ENCODE measurements at regions not wholly inside any gene's neighbourhood (a gene's known extent, or its start where the extent isn't known, plus 50 kb on each side); places are given as distances from the start of the nearest gene placed in this dataset.
A peak's percentile ranks its signal among the peaks of the same experiment; 100 is the strongest.

GRCh38 chr4:18566970-18567799, 545.6 kb upstream of the LCORL start:
- Mint-ChIP-seq H3K4me3 (no peak overlapping the region), H3K4me1 (no peaks in the 10 kb centered on the region), H3K27me3 (ENCODE audit: low read depth in 3 of 3) (peaks cover 0 to 3% (median 2%) of the 10 kb centered on the region in 3 donors), H3K27ac (no peak overlapping the region), H3K36me3 (no peaks in the 10 kb centered on the region), H3K9me3 (peaks cover 0 to 11% (median 0%) of the 10 kb centered on the region in 6 donors)
- no peak for DNase-seq

- no peak overlapping the region for H3K4me3 Mint-ChIP-seq
- peaks cover 0 to 12% (median 1%) of the 10 kb centered on the region in 6 donors for H3K9me3 Mint-ChIP-seq
- H3K27ac Mint-ChIP-seq: no peak overlapping the region
- no peak for DNase-seq
- H3K27me3 Mint-ChIP-seq (ENCODE audit: low read depth in 3 of 3): peaks cover 0 to 5% (median 2%) of the 10 kb centered on the region in 3 donors
- no peaks in the 10 kb centered on the region for H3K36me3 Mint-ChIP-seq
- no peaks in the 10 kb centered on the region for H3K4me1 Mint-ChIP-seq
These were observed 537.9 kb upstream of the LCORL start for GRCh38 chr4:18559492-18559891.

GRCh38 chr4:18556402-18556801, 534.8 kb upstream of the LCORL start:
- Mint-ChIP-seq H3K27me3 (ENCODE audit: low read depth in 3 of 3) (peaks cover 0 to 5% (median 2%) of the 10 kb centered on the region in 3 donors), H3K4me3 (no peak overlapping the region), H3K9me3 (peaks cover 0 to 6% (median 4%) of the 10 kb centered on the region in 6 donors), H3K27ac (no peak overlapping the region), H3K4me1 (no peaks in the 10 kb centered on the region), H3K36me3 (no peaks in the 10 kb centered on the region)
- DNase-seq: no peak

GRCh38 chr4:18540349-18540748, 518.8 kb upstream of the LCORL start:
- H3K9me3 Mint-ChIP-seq: peaks cover 0 to 10% (median under 1%) of the 10 kb centered on the region in 6 donors
- H3K27ac Mint-ChIP-seq: no peak overlapping the region
- no peaks in the 10 kb centered on the region for H3K4me1 Mint-ChIP-seq
- H3K27me3 Mint-ChIP-seq (ENCODE audit: low read depth in 3 of 3): no peaks in the 10 kb centered on the region
- DNase-seq: no peak
- H3K4me3 Mint-ChIP-seq: no peak overlapping the region
- H3K36me3 Mint-ChIP-seq: no peaks in the 10 kb centered on the region

GRCh38 chr4:18538121-18538520, 516.6 kb upstream of the LCORL start:
- H3K27ac Mint-ChIP-seq: no peak overlapping the region
- DNase-seq: no peak
- H3K36me3 Mint-ChIP-seq: no peaks in the 10 kb centered on the region
- H3K9me3 Mint-ChIP-seq: peaks cover 0 to 3% (median 0%) of the 10 kb centered on the region in 6 donors
- no peak overlapping the region for H3K4me3 Mint-ChIP-seq
- peaks cover 0 to 2% (median 0%) of the 10 kb centered on the region in 3 donors for H3K27me3 Mint-ChIP-seq (ENCODE audit: low read depth in 3 of 3)
- H3K4me1 Mint-ChIP-seq: no peaks in the 10 kb centered on the region

GRCh38 chr4:18536428-18536827, 514.9 kb upstream of the LCORL start:
- Mint-ChIP-seq H3K27me3 (ENCODE audit: low read depth in 3 of 3) (peaks cover 0 to 2% (median 0%) of the 10 kb centered on the region in 3 donors), H3K4me3 (peak overlapping the region in 1 of 5 donors; percentile 10), H3K27ac (no peak overlapping the region), H3K36me3 (no peaks in the 10 kb centered on the region), H3K9me3 (peaks cover 0 to 2% (median 0%) of the 10 kb centered on the region in 6 donors), H3K4me1 (no peaks in the 10 kb centered on the region)
- DNase-seq: no peak

DNA sequence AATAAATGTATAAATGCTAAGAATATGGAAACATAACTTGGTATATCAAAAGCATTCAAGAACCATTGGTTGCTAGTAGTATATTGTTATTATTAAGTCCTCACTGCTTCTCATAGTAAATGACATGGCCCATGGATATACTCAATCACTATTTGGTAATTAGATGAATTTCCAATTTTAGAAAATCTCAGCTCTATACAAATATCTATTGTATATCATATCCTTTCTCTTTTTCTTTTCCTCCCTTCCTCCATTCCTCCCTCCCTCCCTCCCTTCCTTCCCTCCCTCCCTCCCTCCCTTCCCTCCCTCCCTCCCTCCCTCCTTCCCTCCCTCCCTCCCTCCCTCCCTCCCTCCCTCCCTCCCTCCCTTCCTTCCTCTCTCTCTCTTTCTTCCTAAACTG, 514.4 kb upstream of the LCORL start:
- Mint-ChIP-seq H3K4me3 (no peak overlapping the region), H3K36me3 (no peaks in the 10 kb centered on the region), H3K9me3 (peaks cover 0 to 2% (median 0%) of the 10 kb centered on the region in 6 donors), H3K4me1 (no peaks in the 10 kb centered on the region), H3K27me3 (ENCODE audit: low read depth in 3 of 3) (peaks cover 0 to 2% (median 0%) of the 10 kb centered on the region in 3 donors), H3K27ac (no peak overlapping the region)
- DNase-seq: no peak

DNA sequence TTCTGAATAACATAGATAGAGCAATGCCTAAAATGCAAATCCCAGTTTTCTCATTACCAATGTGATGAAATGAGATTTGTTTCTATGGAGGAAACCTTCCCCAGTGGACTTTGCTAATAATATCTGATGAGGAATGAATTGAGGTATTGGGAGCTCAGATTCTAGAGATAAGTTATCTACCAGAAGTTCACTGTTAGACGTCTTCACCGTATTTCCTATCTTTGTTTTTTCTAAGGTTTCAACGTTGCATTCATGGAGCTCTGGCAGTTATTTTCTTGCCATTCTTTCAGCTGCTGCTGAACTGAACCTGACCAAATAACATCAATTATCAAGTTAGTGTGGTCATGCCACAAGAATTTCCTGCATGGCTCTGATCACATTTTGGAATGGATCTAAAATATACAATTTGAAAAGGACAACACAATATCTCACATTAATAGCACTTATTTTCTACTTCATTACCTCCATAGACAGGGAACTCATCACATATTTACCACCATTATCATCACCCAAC, 511.8 kb upstream of the LCORL start:
- Mint-ChIP-seq H3K9me3 (peaks cover 0 to 3% (median 0%) of the 10 kb centered on the region in 6 donors), H3K27ac (no peak overlapping the region), H3K36me3 (no peaks in the 10 kb centered on the region), H3K4me3 (no peak overlapping the region), H3K27me3 (ENCODE audit: low read depth in 3 of 3) (peaks cover 0 to 2% (median 0%) of the 10 kb centered on the region in 3 donors), H3K4me1 (no peaks in the 10 kb centered on the region)
- DNase-seq: no peak

DNA sequence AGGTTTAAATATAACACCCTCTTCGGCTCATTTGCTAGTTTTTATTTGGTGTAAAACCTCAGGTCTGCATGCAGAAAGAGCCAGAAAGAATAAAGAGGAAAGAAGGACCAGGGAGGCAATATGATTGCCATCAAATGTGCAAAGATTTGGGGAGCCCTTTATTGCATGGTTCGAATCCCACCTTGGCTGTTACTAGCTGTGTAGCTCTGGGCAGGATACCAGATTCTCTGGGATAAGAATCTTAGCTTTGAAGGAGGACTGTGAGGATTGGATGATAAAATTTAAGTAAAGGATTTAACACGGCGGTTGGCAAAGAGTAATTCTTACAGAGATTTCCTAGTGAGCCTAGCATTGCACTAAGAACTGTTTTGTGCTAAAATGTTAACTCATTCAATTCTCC, 510.2 kb upstream of the LCORL start:
- no peak overlapping the region for H3K4me3 Mint-ChIP-seq
- H3K36me3 Mint-ChIP-seq: no peaks in the 10 kb centered on the region
- H3K4me1 Mint-ChIP-seq: no peaks in the 10 kb centered on the region
- peaks cover 0 to 5% (median 0%) of the 10 kb centered on the region in 6 donors for H3K9me3 Mint-ChIP-seq
- no peak overlapping the region for H3K27ac Mint-ChIP-seq
- peaks cover 0 to 4% (median 0%) of the 10 kb centered on the region in 3 donors for H3K27me3 Mint-ChIP-seq (ENCODE audit: low read depth in 3 of 3)
- no peak for DNase-seq

- DNase-seq: no peak
- Mint-ChIP-seq H3K4me3 (no peak overlapping the region), H3K27me3 (ENCODE audit: low read depth in 3 of 3) (peaks cover 0 to 4% (median 0%) of the 10 kb centered on the region in 3 donors), H3K36me3 (no peaks in the 10 kb centered on the region), H3K9me3 (peaks cover 0 to 15% (median 0%) of the 10 kb centered on the region in 6 donors), H3K27ac (no peak overlapping the region), H3K4me1 (no peaks in the 10 kb centered on the region)
These were observed 507.9 kb upstream of the LCORL start for GRCh38 chr4:18529482-18529881.

DNA sequence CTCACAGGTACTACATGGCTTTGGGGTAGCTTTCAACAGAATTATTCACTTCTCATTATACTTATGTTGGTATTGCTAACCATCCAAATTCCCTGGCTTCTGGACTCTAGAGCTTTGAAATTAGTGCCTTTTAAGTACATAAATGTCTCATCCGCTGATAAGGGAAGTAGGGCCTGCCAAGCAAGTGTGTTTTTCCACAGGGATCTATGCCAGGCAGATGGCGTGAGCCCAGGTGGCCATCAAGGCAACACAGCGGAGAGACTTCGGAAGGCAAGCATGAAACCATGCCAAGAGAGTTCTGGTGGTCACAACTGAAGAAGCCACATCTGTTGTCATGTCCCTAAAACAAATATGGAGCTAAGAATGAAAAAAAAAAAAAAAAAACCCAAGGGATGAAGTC, 503.1 kb upstream of the LCORL start:
- DNase-seq: no peak
- no peak overlapping the region for H3K27ac Mint-ChIP-seq
- H3K27me3 Mint-ChIP-seq (ENCODE audit: low read depth in 3 of 3): peaks cover 0 to 2% (median 0%) of the 10 kb centered on the region in 3 donors
- H3K9me3 Mint-ChIP-seq: peaks cover 0 to 15% (median 0%) of the 10 kb centered on the region in 6 donors
- no peaks in the 10 kb centered on the region for H3K36me3 Mint-ChIP-seq
- no peak overlapping the region for H3K4me3 Mint-ChIP-seq
- H3K4me1 Mint-ChIP-seq: no peaks in the 10 kb centered on the region

DNA sequence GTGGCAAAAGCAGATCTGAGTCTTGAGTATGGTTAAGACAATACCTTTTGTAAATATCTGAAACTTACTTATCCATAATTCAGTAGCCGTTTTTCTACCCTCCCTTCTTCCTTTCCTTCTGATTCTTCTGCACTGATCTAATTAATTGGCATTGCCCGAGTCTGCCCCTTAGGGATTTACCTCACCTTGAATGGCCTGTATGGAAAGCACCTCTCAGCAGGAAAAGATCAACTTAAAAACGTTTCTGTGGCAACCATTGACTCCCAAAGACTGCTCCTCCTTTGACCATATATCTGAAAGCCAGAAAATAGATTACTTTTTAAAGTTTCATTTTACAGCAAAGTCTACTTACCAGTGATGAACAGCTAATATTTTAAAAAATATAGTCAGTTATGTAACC, 496.5 kb upstream of the LCORL start:
- Mint-ChIP-seq H3K27ac (no peak overlapping the region), H3K9me3 (peaks cover 0 to 10% (median 3%) of the 10 kb centered on the region in 6 donors), H3K36me3 (no peaks in the 10 kb centered on the region), H3K4me3 (no peak overlapping the region), H3K27me3 (ENCODE audit: low read depth in 3 of 3) (peaks cover 0 to 2% (median 0%) of the 10 kb centered on the region in 3 donors), H3K4me1 (no peaks in the 10 kb centered on the region)
- DNase-seq: no peak

DNA sequence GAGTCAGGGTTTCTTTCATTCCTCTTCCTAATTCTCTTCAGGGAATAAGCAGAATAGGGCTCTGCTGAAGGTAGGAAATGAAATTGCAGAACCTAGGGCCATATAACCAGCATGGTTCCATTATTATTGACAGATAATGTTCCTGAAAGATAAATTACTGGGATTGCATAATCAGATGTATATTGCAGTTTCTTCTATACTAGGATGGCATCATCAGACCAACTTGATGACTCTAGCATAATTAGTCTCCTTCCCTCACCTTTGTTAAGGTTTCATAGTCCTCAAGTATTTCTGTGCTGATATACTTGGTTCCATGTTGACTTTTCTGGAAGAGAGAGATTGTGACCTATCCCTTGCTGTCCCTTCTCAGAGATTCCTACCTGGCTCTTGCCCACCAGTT, 492.3 kb upstream of the LCORL start:
- H3K27me3 Mint-ChIP-seq (ENCODE audit: low read depth in 3 of 3): peaks cover 0 to 2% (median 0%) of the 10 kb centered on the region in 3 donors
- no peaks in the 10 kb centered on the region for H3K4me1 Mint-ChIP-seq
- DNase-seq: no peak
- H3K27ac Mint-ChIP-seq: no peak overlapping the region
- no peaks in the 10 kb centered on the region for H3K36me3 Mint-ChIP-seq
- H3K4me3 Mint-ChIP-seq: no peak overlapping the region
- peaks cover 0 to 16% (median 2%) of the 10 kb centered on the region in 6 donors for H3K9me3 Mint-ChIP-seq

DNA sequence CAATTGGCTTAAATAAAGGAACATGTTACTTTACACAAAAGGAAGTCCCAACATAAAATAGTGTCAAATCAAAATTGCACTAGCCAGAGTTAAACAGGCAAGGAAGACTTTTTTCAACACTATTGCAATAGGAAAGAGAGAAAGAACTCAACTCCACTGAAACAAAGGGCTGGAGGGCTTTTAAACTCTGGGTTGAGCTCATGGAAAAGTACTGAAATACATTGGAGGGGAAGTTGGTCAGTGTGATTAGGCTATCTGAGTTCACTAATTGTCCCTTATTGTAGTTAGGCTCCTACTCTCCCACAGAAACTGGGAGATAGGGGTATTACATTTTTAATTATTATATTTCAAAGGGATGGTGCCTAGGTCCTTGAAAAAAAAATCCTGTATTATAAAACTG, 491.2 kb upstream of the LCORL start:
- H3K27ac Mint-ChIP-seq: no peak overlapping the region
- H3K36me3 Mint-ChIP-seq: no peaks in the 10 kb centered on the region
- H3K27me3 Mint-ChIP-seq (ENCODE audit: low read depth in 3 of 3): peaks cover 0 to 2% (median 0%) of the 10 kb centered on the region in 3 donors

More for the DNA sequence above, 491.2 kb upstream of the LCORL start:
- H3K4me3 Mint-ChIP-seq: no peak overlapping the region
- peaks cover 0 to 13% (median under 1%) of the 10 kb centered on the region in 6 donors for H3K9me3 Mint-ChIP-seq
- DNase-seq: no peak
- H3K4me1 Mint-ChIP-seq: no peaks in the 10 kb centered on the region

Data from immature natural killer cell (primary cell).